ENCODE measurements at regions not wholly inside any gene's neighbourhood (a gene's known extent, or its start where the extent isn't known, plus 50 kb on each side); places are given as distances from the start of the nearest gene placed in this dataset.

GRCh38 chr1:62377043-62377562 is 57.9 kb upstream of the KANK4 start:
- TF ChIP-seq, protein P1, sequence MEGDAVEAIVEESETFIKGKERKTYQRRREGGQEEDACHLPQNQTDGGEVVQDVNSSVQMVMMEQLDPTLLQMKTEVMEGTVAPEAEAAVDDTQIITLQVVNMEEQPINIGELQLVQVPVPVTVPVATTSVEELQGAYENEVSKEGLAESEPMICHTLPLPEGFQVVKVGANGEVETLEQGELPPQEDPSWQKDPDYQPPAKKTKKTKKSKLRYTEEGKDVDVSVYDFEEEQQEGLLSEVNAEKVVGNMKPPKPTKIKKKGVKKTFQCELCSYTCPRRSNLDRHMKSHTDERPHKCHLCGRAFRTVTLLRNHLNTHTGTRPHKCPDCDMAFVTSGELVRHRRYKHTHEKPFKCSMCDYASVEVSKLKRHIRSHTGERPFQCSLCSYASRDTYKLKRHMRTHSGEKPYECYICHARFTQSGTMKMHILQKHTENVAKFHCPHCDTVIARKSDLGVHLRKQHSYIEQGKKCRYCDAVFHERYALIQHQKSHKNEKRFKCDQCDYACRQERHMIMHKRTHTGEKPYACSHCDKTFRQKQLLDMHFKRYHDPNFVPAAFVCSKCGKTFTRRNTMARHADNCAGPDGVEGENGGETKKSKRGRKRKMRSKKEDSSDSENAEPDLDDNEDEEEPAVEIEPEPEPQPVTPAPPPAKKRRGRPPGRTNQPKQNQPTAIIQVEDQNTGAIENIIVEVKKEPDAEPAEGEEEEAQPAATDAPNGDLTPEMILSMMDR (IDR thresholded peaks at IDR 0.05), result no peak
- no peak for TF ChIP-seq EZH2 (IDR thresholded peaks at IDR 0.05; ENCODE audit: borderline replicate concordance, insufficient read depth, low read depth, low read length, poor library complexity, severe bottlenecking)

Measured in B cell (primary cell).